ENCODE measurements at regions not wholly inside any gene's neighbourhood (a gene's known extent, or its start where the extent isn't known, plus 50 kb on each side); places are given as distances from the start of the nearest gene placed in this dataset.

GRCh38 chr2:217293046-217293445 lies 433.2 kb upstream of the TNP1 start:
- no peak for TF ChIP-seq CTCF (IDR thresholded peaks at IDR 0.05; ENCODE audit: insufficient read depth, low read depth, low read length)
- POLR2A ChIA-PET, result no interaction called here
- Histone ChIP-seq H3K4me3 (ENCODE audit: low read depth, low read length) (no peak overlapping the region), H3K36me3 (ENCODE audit: control insufficient read depth, insufficient read depth, low read length) (no peaks in the 10 kb centered on the region), H3K27me3 (ENCODE audit: control insufficient read depth, insufficient read depth, low read length) (no peaks in the 10 kb centered on the region)
- CTCF ChIA-PET, result no interaction called here
- no peak for DNase-seq (ENCODE audit: low read depth)

- POLR2A ChIA-PET, result no interaction called here
- no peaks in the 10 kb centered on the region for H3K27me3 ChIP-seq (ENCODE audit: control insufficient read depth, insufficient read depth, low read length)
- no peak overlapping the region for H3K4me3 ChIP-seq (ENCODE audit: low read depth, low read length)
- TF ChIP-seq CTCF (IDR thresholded peaks at IDR 0.05; ENCODE audit: insufficient read depth, low read depth, low read length), result no peak
- H3K36me3 ChIP-seq (ENCODE audit: control insufficient read depth, insufficient read depth, low read length), result no peaks in the 10 kb centered on the region
- CTCF ChIA-PET, result no interaction called here
- no peak for DNase-seq (ENCODE audit: low read depth)
Measured at GRCh38 chr2:217291259-217291658, 431.4 kb upstream of the TNP1 start.

- POLR2A ChIA-PET, result no interaction called here
- no peaks in the 10 kb centered on the region for H3K36me3 ChIP-seq (ENCODE audit: control insufficient read depth, insufficient read depth, low read length)
- TF ChIP-seq CTCF (IDR thresholded peaks at IDR 0.05; ENCODE audit: insufficient read depth, low read depth, low read length), result no peak
- H3K4me3 ChIP-seq (ENCODE audit: low read depth, low read length), result no peak overlapping the region
- DNase-seq (ENCODE audit: low read depth), result no peak
- CTCF ChIA-PET, result interaction anchor here (0.6 to 0.7 kb wide), 2 partner anchors 306 to 549 kb away, joined by 3 to 4 read pairs; no protein-coding TSS in a partner anchor
- no peaks in the 10 kb centered on the region for H3K27me3 ChIP-seq (ENCODE audit: control insufficient read depth, insufficient read depth, low read length)
Measured at GRCh38 chr2:217290467-217290866, 430.6 kb upstream of the TNP1 start.

GRCh38 chr2:217289907-217290280 lies 430.0 kb upstream of the TNP1 start:
- no peak for TF ChIP-seq CTCF (IDR thresholded peaks at IDR 0.05; ENCODE audit: insufficient read depth, low read depth, low read length)
- POLR2A ChIA-PET, result interaction anchor here (0.6 kb wide), 1 partner anchor 595 kb away, joined by 3 read pairs; the partner anchor contains the start of gene IGFBP5
- no peaks in the 10 kb centered on the region for H3K27me3 ChIP-seq (ENCODE audit: control insufficient read depth, insufficient read depth, low read length)
- H3K36me3 ChIP-seq (ENCODE audit: control insufficient read depth, insufficient read depth, low read length), result no peaks in the 10 kb centered on the region
- H3K4me3 ChIP-seq (ENCODE audit: low read depth, low read length), result no peak overlapping the region
- DNase-seq (ENCODE audit: low read depth), result peak; percentile 22
- CTCF ChIA-PET, result interaction anchor here (0.6 to 0.9 kb wide), 2 partner anchors 16 to 24 kb away, joined by 3 read pairs; no protein-coding TSS in a partner anchor

GRCh38 chr2:217289177-217289906 lies 429.5 kb upstream of the TNP1 start:
- H3K27me3 ChIP-seq (ENCODE audit: control insufficient read depth, insufficient read depth, low read length), result no peaks in the 10 kb centered on the region
- no peak for DNase-seq (ENCODE audit: low read depth)
- ChIA-PET POLR2A (interaction anchor here (0.6 kb wide), 1 partner anchor 594 kb away, joined by 3 read pairs; the partner anchor contains the start of gene IGFBP5), CTCF (interaction anchor here (0.6 to 1.0 kb wide), 3 partner anchors 17 to 74 kb away, joined by 3 read pairs; no protein-coding TSS in a partner anchor)
- H3K4me3 ChIP-seq (ENCODE audit: low read depth, low read length), result no peak overlapping the region
- TF ChIP-seq CTCF (IDR thresholded peaks at IDR 0.05; ENCODE audit: insufficient read depth, low read depth, low read length), result no peak
- H3K36me3 ChIP-seq (ENCODE audit: control insufficient read depth, insufficient read depth, low read length), result no peaks in the 10 kb centered on the region

All from BJ (cell line).